Ishikawa (cell line): ENCODE measurements at regions not wholly inside any gene's neighbourhood (a gene's known extent, or its start where the extent isn't known, plus 50 kb on each side); places are given as distances from the start of the nearest gene placed in this dataset.

Experiments used
- CEBPB ChIP-seq: IDR thresholded peaks from 2 replicates; pipeline ENCODE4 v1.6.1; 2012
- CREB1 ChIP-seq: IDR thresholded peaks from 2 replicates; pipeline ENCODE4 v1.6.1; 2012; ENCODE audit warnings: low read depth
- EGR1 ChIP-seq: IDR thresholded peaks from 2 replicates; pipeline ENCODE4 v1.6.1; 2012
- EP300 ChIP-seq: IDR thresholded peaks from 2 replicates; pipeline ENCODE4 v1.6.1; 2012; ENCODE audit warnings: borderline replicate concordance
- FOXM1 ChIP-seq: IDR thresholded peaks from 2 replicates; pipeline ENCODE4 v1.6.1; 2012; ENCODE audit warnings: low read depth, borderline replicate concordance
- MAX ChIP-seq: IDR thresholded peaks from 2 replicates; pipeline ENCODE4 v1.6.1; 2012
- NFIC ChIP-seq: IDR thresholded peaks from 2 replicates; pipeline ENCODE4 v1.6.1; 2012
- RAD21 ChIP-seq: IDR thresholded peaks from 2 replicates; pipeline ENCODE4 v1.6.1; 2012; ENCODE audit warnings: low read depth
- REST ChIP-seq: IDR thresholded peaks from 2 replicates; pipeline ENCODE4 v1.6.1; 2012; ENCODE audit warnings: low read depth, mild to moderate bottlenecking
- TAF1 ChIP-seq: IDR thresholded peaks from 2 replicates; pipeline ENCODE4 v1.6.1; 2012; ENCODE audit warnings: low read depth, mild to moderate bottlenecking
- TCF12 ChIP-seq: IDR thresholded peaks from 2 replicates; pipeline ENCODE4 v1.6.1; 2012; ENCODE audit warnings: low read depth
- TEAD4 ChIP-seq: IDR thresholded peaks from 2 replicates; pipeline ENCODE4 v1.6.1; 2012
- YY1 ChIP-seq: IDR thresholded peaks from 2 replicates; pipeline ENCODE4 v1.6.1; 2012; ENCODE audit warnings: low read depth
- ZBTB7A ChIP-seq: IDR thresholded peaks from 2 replicates; pipeline ENCODE4 v1.6.1; 2012; ENCODE audit warnings: low read depth
- TF ChIP-seq, protein P1 (sequence below): IDR thresholded peaks from 2 replicates; pipeline ENCODE4 v1.6.1; 2012

- TF ChIP-seq TAF1 = no peak
- TF ChIP-seq NFIC = no peak
- TF ChIP-seq YY1 = no peak
- TF ChIP-seq FOXM1 = no peak
- TF ChIP-seq CEBPB = no peak
- no peak for TF ChIP-seq CREB1
- no peak for TF ChIP-seq EP300
- TF ChIP-seq REST = no peak
- no peak for TF ChIP-seq MAX
- TF ChIP-seq, protein P1, sequence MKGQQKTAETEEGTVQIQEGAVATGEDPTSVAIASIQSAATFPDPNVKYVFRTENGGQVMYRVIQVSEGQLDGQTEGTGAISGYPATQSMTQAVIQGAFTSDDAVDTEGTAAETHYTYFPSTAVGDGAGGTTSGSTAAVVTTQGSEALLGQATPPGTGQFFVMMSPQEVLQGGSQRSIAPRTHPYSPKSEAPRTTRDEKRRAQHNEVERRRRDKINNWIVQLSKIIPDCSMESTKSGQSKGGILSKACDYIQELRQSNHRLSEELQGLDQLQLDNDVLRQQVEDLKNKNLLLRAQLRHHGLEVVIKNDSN = no peak
- no peak for TF ChIP-seq ZBTB7A
Observed at GRCh38 chr6:14398953-14399352, 281.4 kb downstream of the CD83 start.

DNA sequence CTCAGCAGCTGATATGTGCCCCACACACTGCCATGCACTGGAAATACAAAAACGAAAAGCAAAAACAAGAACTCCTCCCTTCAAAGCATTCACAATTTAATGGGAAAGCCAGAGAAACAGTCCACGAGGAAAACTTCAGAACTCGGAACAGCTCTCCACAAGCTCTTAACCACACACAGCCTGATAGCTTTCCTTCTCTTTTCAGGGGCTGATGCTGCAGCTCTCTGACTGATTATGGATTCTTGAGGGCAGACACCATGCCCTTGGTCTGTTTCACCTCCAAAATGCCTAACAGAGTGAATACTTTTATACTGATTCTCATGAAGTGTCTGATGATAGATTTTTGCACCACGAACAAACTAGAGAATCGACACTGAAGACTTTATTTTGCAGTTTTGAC lies 282.1 kb downstream of the CD83 start:
- TF ChIP-seq RAD21 = no peak
- TF ChIP-seq FOXM1 = no peak
- TF ChIP-seq REST = no peak
- no peak for TF ChIP-seq CEBPB
- no peak for TF ChIP-seq MAX
- no peak for TF ChIP-seq TAF1
- no peak for TF ChIP-seq EP300
- TF ChIP-seq CREB1 = no peak

DNA sequence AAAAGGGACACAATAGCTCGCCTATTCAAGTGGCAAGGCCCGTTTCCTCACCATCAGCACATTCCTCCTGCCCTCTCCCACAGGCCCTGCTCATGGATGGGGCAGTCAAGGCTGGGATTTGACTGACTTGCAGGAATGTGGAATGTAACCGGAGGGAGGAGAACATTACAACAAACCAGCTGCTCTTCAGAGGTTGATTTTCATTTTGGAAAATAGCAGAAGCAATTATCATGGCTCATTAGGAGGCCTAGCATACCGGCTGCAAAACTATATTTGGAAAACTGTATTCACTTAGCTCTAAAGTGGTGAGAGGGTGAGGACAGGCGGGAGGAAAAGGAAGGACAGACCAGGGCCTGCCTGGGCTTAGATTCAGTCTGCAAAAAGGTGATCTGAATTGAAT lies 283.7 kb downstream of the CD83 start:
- TF ChIP-seq REST (no peak), TEAD4 (no peak), EP300 (no peak), TAF1 (no peak), ZBTB7A (no peak), MAX (no peak), NFIC (no peak), RAD21 (no peak), TCF12 (no peak), FOXM1 (no peak), CEBPB (no peak), EGR1 (no peak), CREB1 (no peak), YY1 (no peak)
- TF ChIP-seq, protein P1 = no peak

DNA sequence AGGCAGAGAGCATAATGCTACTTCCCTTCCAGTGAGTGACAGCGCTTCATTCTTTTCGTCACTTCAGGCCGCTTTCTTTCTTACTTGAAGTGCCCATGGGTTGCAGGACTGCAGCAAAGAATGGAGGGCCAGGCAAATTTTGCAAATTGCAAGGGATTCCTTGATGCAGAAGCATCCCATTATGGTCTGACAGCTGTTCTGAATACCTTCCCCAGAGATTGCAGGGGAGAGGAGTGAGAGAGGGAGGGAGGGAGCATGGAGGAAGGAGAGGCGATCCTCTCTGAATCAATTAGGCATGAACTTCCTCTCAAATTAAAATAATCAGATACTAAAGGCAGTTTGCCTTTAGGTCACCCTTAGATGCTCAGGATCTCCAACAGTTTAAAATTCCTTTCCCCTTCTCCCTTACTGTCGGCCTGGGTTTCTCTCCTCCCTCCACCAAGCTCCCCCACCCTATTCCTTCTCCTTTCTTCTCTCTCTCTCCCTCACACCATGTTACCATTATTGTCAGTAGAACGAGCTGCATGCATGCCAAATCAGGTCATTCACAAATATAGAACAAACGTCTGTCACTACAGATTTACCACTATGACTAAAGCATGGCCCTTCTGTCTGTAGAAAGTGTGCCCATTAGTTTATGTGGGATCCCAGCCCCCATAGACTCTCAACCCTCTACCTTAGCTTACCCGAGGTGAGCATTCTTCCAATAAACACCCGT lies 289.2 kb downstream of the CD83 start:
- TF ChIP-seq RAD21 = no peak
- no peak for TF ChIP-seq YY1
- TF ChIP-seq CREB1 = no peak
- TF ChIP-seq TCF12 = no peak
- TF ChIP-seq FOXM1 = no peak
- no peak for TF ChIP-seq EP300
- TF ChIP-seq TEAD4 = no peak
- no peak for TF ChIP-seq REST
- TF ChIP-seq MAX = no peak
- TF ChIP-seq EGR1 = no peak
- no peak for TF ChIP-seq TAF1
- TF ChIP-seq CEBPB = no peak
